Colonic mucosa (tissue), 4 donors: ENCODE measurements at regions not wholly inside any gene's neighbourhood (a gene's known extent, or its start where the extent isn't known, plus 50 kb on each side); places are given as distances from the start of the nearest gene placed in this dataset.

Experiments
- DNase-seq: peaks from one replicate; pipeline ENCODE4 v3.0.0-alpha.2; 2020
- H3K27ac ChIP-seq: fragments of 200-600 bp; one replicate; pipeline ENCODE4 v1.8.0; 2021
- H3K27me3 ChIP-seq: fragments of 200-600 bp; one replicate; pipeline ENCODE4 v1.8.0; 2021
- H3K36me3 ChIP-seq: fragments of 200-600 bp; one replicate; pipeline ENCODE4 v1.8.0; 2021
- H3K4me1 ChIP-seq: fragments of 200-600 bp; one replicate; pipeline ENCODE4 v1.8.0; 2021; ENCODE audit warnings: mild to moderate bottlenecking
- H3K4me3 ChIP-seq: fragments of 200-600 bp; one replicate; pipeline ENCODE4 v1.8.0; 2021
- H3K9ac ChIP-seq, 2 donors: one replicate each; pipeline ENCODE4 v1.7.0; 2013; ENCODE audit warnings: control low read depth in 2 of 2, low read depth in 2 of 2, low read length in 2 of 2
- H3K9me3 ChIP-seq: fragments of 200-600 bp; one replicate; pipeline ENCODE4 v1.8.0; 2021
- intact Hi-C: fragments of 100-400 bp; cut with DNase I; formaldehyde crosslinking; loops from one replicate; pipeline ENCODE4 v1.14.1; 2022
- TF ChIP-seq, protein P1 (sequence below): fragments of 200-600 bp; IDR thresholded peaks from one replicate; pipeline ENCODE4 v1.8.0; 2022; ENCODE audit warnings: antibody characterized with exemption, mild to moderate bottlenecking
- donor health status: healthy.
- donor health status: DM: no; HTN: no; CAD: no.
- donor health status: DM: no; HTN: no; CAD: no.

DNA sequence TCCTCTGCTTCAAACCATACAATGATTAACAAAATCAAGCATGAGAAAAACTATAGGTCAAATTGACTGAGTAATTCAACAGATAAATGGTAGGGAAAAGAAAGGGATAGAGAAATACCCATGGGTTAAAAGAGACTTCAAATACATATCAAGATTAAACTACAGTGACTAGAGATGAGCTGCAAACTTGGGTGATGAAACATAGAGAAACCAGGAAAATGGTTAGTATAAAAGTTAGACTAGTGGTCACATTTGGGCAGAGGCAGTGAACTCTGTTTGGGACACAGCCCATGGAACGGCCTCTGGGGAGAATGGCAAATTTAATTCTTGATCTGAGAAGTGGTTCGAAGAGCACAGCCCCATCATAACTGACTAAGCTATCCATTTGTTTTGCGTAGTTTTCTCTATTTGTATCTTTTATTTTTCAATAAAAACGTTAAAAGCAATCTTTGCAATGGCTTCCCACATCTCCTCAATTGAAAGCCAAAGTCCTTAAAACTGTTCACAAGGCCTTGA, 99.4 kb downstream of the APIP start:
- TF ChIP-seq, protein P1, sequence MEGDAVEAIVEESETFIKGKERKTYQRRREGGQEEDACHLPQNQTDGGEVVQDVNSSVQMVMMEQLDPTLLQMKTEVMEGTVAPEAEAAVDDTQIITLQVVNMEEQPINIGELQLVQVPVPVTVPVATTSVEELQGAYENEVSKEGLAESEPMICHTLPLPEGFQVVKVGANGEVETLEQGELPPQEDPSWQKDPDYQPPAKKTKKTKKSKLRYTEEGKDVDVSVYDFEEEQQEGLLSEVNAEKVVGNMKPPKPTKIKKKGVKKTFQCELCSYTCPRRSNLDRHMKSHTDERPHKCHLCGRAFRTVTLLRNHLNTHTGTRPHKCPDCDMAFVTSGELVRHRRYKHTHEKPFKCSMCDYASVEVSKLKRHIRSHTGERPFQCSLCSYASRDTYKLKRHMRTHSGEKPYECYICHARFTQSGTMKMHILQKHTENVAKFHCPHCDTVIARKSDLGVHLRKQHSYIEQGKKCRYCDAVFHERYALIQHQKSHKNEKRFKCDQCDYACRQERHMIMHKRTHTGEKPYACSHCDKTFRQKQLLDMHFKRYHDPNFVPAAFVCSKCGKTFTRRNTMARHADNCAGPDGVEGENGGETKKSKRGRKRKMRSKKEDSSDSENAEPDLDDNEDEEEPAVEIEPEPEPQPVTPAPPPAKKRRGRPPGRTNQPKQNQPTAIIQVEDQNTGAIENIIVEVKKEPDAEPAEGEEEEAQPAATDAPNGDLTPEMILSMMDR, result no peak
- intact Hi-C loops, result no loop called here
- no peaks in the 10 kb centered on the region for H3K36me3 ChIP-seq
- H3K4me3 ChIP-seq, result no peak overlapping the region
- H3K4me1 ChIP-seq, result no peaks in the 10 kb centered on the region
- no peak for DNase-seq
- no peaks in the 10 kb centered on the region for H3K9me3 ChIP-seq
- H3K27me3 ChIP-seq, result no peaks in the 10 kb centered on the region
- H3K9ac ChIP-seq, result no peak overlapping the region
- no peak overlapping the region for H3K27ac ChIP-seq

DNA sequence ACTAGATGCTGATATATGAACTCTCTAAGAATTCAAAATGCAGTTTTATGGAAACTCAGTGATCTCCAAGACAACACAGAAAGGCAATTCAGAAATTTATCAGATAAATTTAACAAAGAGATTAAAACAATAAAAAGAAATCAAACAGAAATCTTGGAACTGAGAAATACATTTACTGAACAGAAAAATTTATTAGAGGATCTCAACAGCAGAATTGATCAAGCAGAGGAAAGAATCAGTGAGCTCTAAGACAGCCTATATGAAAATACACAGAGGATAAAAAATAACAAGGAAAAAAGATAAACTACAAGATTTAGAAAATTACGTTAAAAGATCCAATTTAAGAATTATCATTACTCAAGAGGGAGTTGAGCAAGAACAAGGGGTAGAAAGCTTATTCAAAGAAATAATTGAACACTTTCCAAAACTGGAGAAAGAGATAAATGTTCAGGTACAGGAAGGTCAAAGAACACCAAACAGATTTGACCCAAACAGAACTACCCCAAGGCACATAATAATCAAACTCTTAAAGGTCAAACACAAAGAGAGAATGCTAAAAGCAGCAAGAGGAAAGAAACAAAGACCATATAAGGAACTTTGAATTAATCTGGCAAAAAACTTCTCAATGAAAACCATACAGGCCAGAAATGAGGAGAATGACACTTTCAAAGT, 103.1 kb downstream of the APIP start:
- Histone ChIP-seq H3K4me3 (no peak overlapping the region), H3K27me3 (no peaks in the 10 kb centered on the region)
- intact Hi-C loops, result no loop called here

DNA sequence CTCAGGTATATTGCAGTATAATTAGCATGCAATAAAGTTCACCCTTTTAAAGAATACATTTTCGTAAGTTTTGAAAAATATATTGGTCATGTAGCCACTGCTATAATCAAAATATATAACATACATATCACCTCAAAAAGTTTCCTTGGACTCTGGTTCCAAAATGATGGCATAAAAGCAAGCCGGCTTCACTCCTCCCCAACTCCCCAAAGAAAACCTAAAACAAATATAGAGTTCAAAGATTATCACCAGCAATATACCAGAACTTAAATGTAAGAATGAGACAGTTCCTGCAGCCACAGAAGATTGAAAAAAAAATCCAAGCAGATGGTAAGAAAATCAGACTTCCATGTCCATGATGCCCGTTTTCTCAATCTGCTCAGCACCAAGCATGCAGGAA, 104.3 kb downstream of the APIP start:
- Histone ChIP-seq H3K9me3 (no peaks in the 10 kb centered on the region), H3K27ac (peak overlapping the region; percentile 42), H3K9ac (no peak overlapping the region), H3K4me1 (no peaks in the 10 kb centered on the region), H3K4me3 (no peak overlapping the region), H3K36me3 (no peaks in the 10 kb centered on the region), H3K27me3 (no peaks in the 10 kb centered on the region)
- TF ChIP-seq, protein P1, result no peak
- DNase-seq, result no peak
- intact Hi-C loops, result no loop called here

More for the DNA sequence above, 103.1 kb downstream of the APIP start:
- DNase-seq, result no peak
- Histone ChIP-seq H3K9me3 (no peaks in the 10 kb centered on the region), H3K9ac (no peak overlapping the region), H3K27ac (no peak overlapping the region), H3K36me3 (no peaks in the 10 kb centered on the region), H3K4me1 (no peaks in the 10 kb centered on the region)
- TF ChIP-seq, protein P1, result no peak

DNA sequence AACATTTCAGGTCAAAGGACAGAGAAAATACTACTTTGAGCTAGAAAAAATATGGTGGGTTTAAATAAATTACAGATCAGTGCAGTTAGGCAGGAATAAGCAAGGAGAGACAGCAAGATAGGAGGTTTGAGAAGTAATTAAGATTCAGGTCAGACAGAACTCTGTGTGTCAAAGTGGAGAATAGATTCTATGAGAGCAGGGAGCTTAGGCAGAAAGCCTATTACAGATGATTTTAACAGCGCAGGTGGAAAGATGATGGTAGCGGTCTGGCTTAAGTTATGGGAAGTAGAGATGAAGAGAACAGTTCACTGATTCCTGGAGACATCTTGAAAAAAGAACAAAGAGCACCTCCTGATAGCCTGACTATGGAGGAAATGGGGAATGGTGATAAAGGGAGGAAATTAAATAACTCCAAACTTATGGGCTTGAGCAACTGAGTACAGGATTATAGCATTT, 106.0 kb downstream of the APIP start:
- DNase-seq, result no peak
- no peak overlapping the region for H3K9ac ChIP-seq

DNA sequence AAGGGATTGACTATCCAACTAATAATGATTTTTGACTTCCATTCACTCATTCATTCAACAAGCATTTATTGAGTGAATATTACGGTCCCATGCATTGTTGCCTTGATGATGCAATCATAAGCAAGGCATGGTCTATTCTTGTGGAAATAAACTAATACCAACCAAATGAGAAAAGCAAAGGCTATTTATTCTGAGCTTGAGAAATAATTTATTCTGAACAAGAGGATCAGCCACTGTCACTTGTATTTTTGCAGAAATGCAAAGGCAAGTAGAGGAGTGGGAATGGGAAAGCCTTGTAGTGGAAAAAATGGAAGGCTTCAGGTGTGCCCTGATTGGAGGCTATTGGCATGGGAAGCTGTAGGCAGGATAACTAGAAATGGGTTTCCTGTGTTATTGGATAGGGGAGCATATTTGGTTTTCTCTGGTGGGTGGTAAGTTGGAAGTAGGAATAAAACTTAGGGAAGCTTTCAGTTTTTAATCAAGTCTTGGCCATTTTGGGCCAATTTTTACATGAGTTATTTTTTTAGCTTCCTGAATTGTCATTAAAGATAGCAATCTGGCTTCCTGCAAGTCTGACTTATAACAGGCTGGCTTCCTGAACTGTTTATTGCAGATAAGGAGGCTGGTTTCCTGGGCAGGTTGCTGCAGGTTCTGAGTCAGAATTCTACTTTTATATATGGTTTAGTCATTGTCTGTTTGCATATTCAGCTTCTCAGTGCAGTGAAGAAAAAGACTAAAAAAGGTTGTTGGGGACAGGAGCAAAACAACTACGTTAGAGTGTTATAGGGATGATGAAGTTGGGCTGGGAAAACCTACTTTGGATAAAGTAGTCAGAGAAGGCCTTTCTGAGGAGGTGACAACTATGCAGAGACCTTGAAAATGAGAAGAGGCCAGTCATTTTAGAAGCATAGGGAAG, 106.7 kb downstream of the APIP start:
- TF ChIP-seq, protein P1, result no peak
- peak overlapping the region; percentile 69 for H3K27ac ChIP-seq
- H3K9me3 ChIP-seq, result no peaks in the 10 kb centered on the region
- no peak overlapping the region for H3K4me3 ChIP-seq
- no peaks in the 10 kb centered on the region for H3K27me3 ChIP-seq
- H3K9ac ChIP-seq, result no peak overlapping the region
- H3K36me3 ChIP-seq, result no peaks in the 10 kb centered on the region
- DNase-seq, result no peak
- no peaks in the 10 kb centered on the region for H3K4me1 ChIP-seq
- intact Hi-C loops, result no loop called here

More for the DNA sequence above, 106.0 kb downstream of the APIP start:
- H3K9me3 ChIP-seq, result no peaks in the 10 kb centered on the region
- H3K27me3 ChIP-seq, result no peaks in the 10 kb centered on the region
- H3K4me1 ChIP-seq, result no peaks in the 10 kb centered on the region
- TF ChIP-seq, protein P1, result no peak
- H3K27ac ChIP-seq, result peak overlapping the region; percentile 69
- H3K36me3 ChIP-seq, result no peaks in the 10 kb centered on the region
- H3K4me3 ChIP-seq, result no peak overlapping the region
- intact Hi-C loops, result no loop called here
